ENCODE measurements at regions not wholly inside any gene's neighbourhood (a gene's known extent, or its start where the extent isn't known, plus 50 kb on each side); places are given as distances from the start of the nearest gene placed in this dataset.
A peak's percentile ranks its signal among the peaks of the same experiment; 100 is the strongest.

GRCh38 chr5:2549900-2550299 is 201.6 kb downstream of the IRX2 start:
- Histone ChIP-seq H3K27ac (no peak overlapping the region), H3K4me1 (no peaks in the 10 kb centered on the region), H3K27me3 (no peaks in the 10 kb centered on the region), H3K36me3 (no peaks in the 10 kb centered on the region), H3K9me3 (peaks cover 0 to 15% (median 11%) of the 10 kb centered on the region in 4 donors), H3K4me3 (no peak overlapping the region)
- DNase-seq (no peak), ATAC-seq (ENCODE audit: low FRiP score in 2 of 2) (peak in 1 of 2 donors; percentile 41)
- 71 to 73% methylated on average over 7 of the region's 7 CpGs for WGBS, 2 donors
- TF ChIP-seq EP300 (IDR thresholded peaks at IDR 0.05) (no peak), POLR2AphosphoS5 (IDR thresholded peaks at IDR 0.05) (no peak), POLR2A (IDR thresholded peaks at IDR 0.05) (no peak), CTCF (IDR thresholded peaks at IDR 0.05) (no peak)

GRCh38 chr5:2549354-2549753 is 202.1 kb downstream of the IRX2 start:
- Histone ChIP-seq H3K4me3 (no peak overlapping the region), H3K9me3 (peaks cover 0 to 12% (median 8%) of the 10 kb centered on the region in 4 donors), H3K27ac (no peak overlapping the region), H3K4me1 (no peaks in the 10 kb centered on the region), H3K36me3 (no peaks in the 10 kb centered on the region), H3K27me3 (no peaks in the 10 kb centered on the region)
- ATAC-seq (ENCODE audit: low FRiP score in 2 of 2), result peak; percentile 5 to 7
- DNase-seq, result no peak
- TF ChIP-seq EP300 (IDR thresholded peaks at IDR 0.05), result no peak
- no peak for TF ChIP-seq CTCF (IDR thresholded peaks at IDR 0.05)
- no peak for TF ChIP-seq POLR2AphosphoS5 (IDR thresholded peaks at IDR 0.05)
- no peak for TF ChIP-seq POLR2A (IDR thresholded peaks at IDR 0.05)
- WGBS, 2 donors, result 94% methylated on average over 4 to 10 of the region's 10 CpGs

- Histone ChIP-seq H3K36me3 (no peaks in the 10 kb centered on the region), H3K9me3 (no peaks in the 10 kb centered on the region), H3K4me1 (no peaks in the 10 kb centered on the region), H3K4me3 (no peak overlapping the region), H3K27ac (no peak overlapping the region), H3K27me3 (no peaks in the 10 kb centered on the region)
- TF ChIP-seq EP300 (IDR thresholded peaks at IDR 0.05), result no peak
- no peak for TF ChIP-seq POLR2AphosphoS5 (IDR thresholded peaks at IDR 0.05)
- TF ChIP-seq CTCF (IDR thresholded peaks at IDR 0.05), result no peak
- no peak for TF ChIP-seq POLR2A (IDR thresholded peaks at IDR 0.05)
- peak in 1 of 2 donors; percentile 76 for DNase-seq
- ATAC-seq (ENCODE audit: low FRiP score in 2 of 2), result no peak
- WGBS, 2 donors, result 79 to 90% methylated on average over 14 of the region's 14 CpGs
These were observed 204.5 kb downstream of the IRX2 start for GRCh38 chr5:2546938-2547337.

- 82 to 84% methylated on average over 5 of the region's 5 CpGs for WGBS, 2 donors
- Histone ChIP-seq H3K9me3 (no peaks in the 10 kb centered on the region), H3K27ac (no peak overlapping the region), H3K4me1 (no peaks in the 10 kb centered on the region), H3K27me3 (no peaks in the 10 kb centered on the region), H3K4me3 (no peak overlapping the region), H3K36me3 (no peaks in the 10 kb centered on the region)
- DNase-seq (no peak), ATAC-seq (ENCODE audit: low FRiP score in 2 of 2) (no peak)
- TF ChIP-seq POLR2AphosphoS5 (IDR thresholded peaks at IDR 0.05), result no peak
- TF ChIP-seq CTCF (IDR thresholded peaks at IDR 0.05), result no peak
- TF ChIP-seq EP300 (IDR thresholded peaks at IDR 0.05), result no peak
- TF ChIP-seq POLR2A (IDR thresholded peaks at IDR 0.05), result no peak
These were observed 207.5 kb downstream of the IRX2 start for GRCh38 chr5:2544003-2544402.

- DNase-seq (no peak), ATAC-seq (ENCODE audit: low FRiP score in 2 of 2) (no peak)
- no peaks in the 10 kb centered on the region for H3K4me1 ChIP-seq
- no peaks in the 10 kb centered on the region for H3K9me3 ChIP-seq
- H3K36me3 ChIP-seq, result no peaks in the 10 kb centered on the region
- WGBS, 2 donors, result 48 to 75% methylated on average over 4 to 8 of the region's 8 CpGs
- H3K4me3 ChIP-seq, result no peak overlapping the region
- no peaks in the 10 kb centered on the region for H3K27me3 ChIP-seq
- TF ChIP-seq CTCF (IDR thresholded peaks at IDR 0.05) (no peak), POLR2A (IDR thresholded peaks at IDR 0.05) (no peak), POLR2AphosphoS5 (IDR thresholded peaks at IDR 0.05) (no peak), EP300 (IDR thresholded peaks at IDR 0.05) (no peak)
- no peak overlapping the region for H3K27ac ChIP-seq
These were observed 208.7 kb downstream of the IRX2 start for GRCh38 chr5:2542821-2543220.
